Left ventricle myocardium inferior (tissue), 1 donor: ENCODE measurements at regions not wholly inside any gene's neighbourhood (a gene's known extent, or its start where the extent isn't known, plus 50 kb on each side); places are given as distances from the start of the nearest gene placed in this dataset.

Experiments
- DNase-seq: peaks from one replicate; pipeline ENCODE4 v3.0.0-alpha.2; 2020
- H3K27ac ChIP-seq: fragments of 200-600 bp; replicated peaks from 2 replicates; pipeline ENCODE4 v1.8.0; 2021
- H3K27me3 ChIP-seq: fragments of 200-600 bp; 2 replicates; pipeline ENCODE4 v1.8.0; 2021; ENCODE audit warnings: low read depth
- H3K36me3 ChIP-seq: fragments of 200-600 bp; 2 replicates; pipeline ENCODE4 v1.8.0; 2021
- H3K4me1 ChIP-seq: fragments of 200-600 bp; 2 replicates; pipeline ENCODE4 v1.8.0; 2021
- H3K4me3 ChIP-seq: fragments of 200-600 bp; 2 replicates; pipeline ENCODE4 v1.8.0; 2021; ENCODE audit warnings: mild to moderate bottlenecking, moderate library complexity
- H3K9me3 ChIP-seq: fragments of 200-600 bp; replicated peaks from 2 replicates; pipeline ENCODE4 v1.8.0; 2021
- CTCF ChIP-seq: fragments of 200-600 bp; IDR thresholded peaks from 2 replicates; pipeline ENCODE4 v1.8.0; 2021; ENCODE audit warnings: antibody characterized with exemption, mild to moderate bottlenecking, borderline replicate concordance
- intact Hi-C: fragments of 100-400 bp; cut with micrococcal nuclease; formaldehyde crosslinking; loops from one replicate; pipeline ENCODE4 v1.11.0; 2022
- donor health status: DM: no; HTN: yes; CAD: no; lungs with severe emphysema.

- peaks cover 4% of the 10 kb centered on the region for H3K9me3 ChIP-seq
- TF ChIP-seq CTCF, result no peak
- no peak overlapping the region for H3K4me3 ChIP-seq
- H3K4me1 ChIP-seq, result no peaks in the 10 kb centered on the region
- H3K27ac ChIP-seq, result no peak overlapping the region
- intact Hi-C loops, result no loop called here
- no peak for DNase-seq
- no peaks in the 10 kb centered on the region for H3K27me3 ChIP-seq
- no peaks in the 10 kb centered on the region for H3K36me3 ChIP-seq
Observed at GRCh38 chr13:54879036-54879435, 1850.4 kb downstream of the OLFM4 start.

- intact Hi-C loops, result no loop called here
- no peak for DNase-seq
- peaks cover 2% of the 10 kb centered on the region for H3K9me3 ChIP-seq
- H3K4me3 ChIP-seq, result no peak overlapping the region
- H3K4me1 ChIP-seq, result no peaks in the 10 kb centered on the region
- no peak overlapping the region for H3K27ac ChIP-seq
- no peaks in the 10 kb centered on the region for H3K27me3 ChIP-seq
- no peak for TF ChIP-seq CTCF
- H3K36me3 ChIP-seq, result no peaks in the 10 kb centered on the region
Observed at GRCh38 chr13:54884682-54885081, 1856.1 kb downstream of the OLFM4 start.

GRCh38 chr13:54890976-54891375 lies 1862.4 kb downstream of the OLFM4 start:
- Histone ChIP-seq H3K4me1 (no peaks in the 10 kb centered on the region), H3K9me3 (peaks cover 2% of the 10 kb centered on the region), H3K27me3 (no peaks in the 10 kb centered on the region), H3K4me3 (no peak overlapping the region), H3K36me3 (no peaks in the 10 kb centered on the region), H3K27ac (no peak overlapping the region)
- no peak for TF ChIP-seq CTCF
- intact Hi-C loops, result no loop called here
- no peak for DNase-seq

GRCh38 chr13:54901316-54901715 lies 1872.7 kb downstream of the OLFM4 start:
- Histone ChIP-seq H3K27ac (no peak overlapping the region), H3K4me1 (no peaks in the 10 kb centered on the region), H3K36me3 (no peaks in the 10 kb centered on the region), H3K9me3 (peaks cover 6% of the 10 kb centered on the region), H3K4me3 (no peak overlapping the region), H3K27me3 (no peaks in the 10 kb centered on the region)
- no peak for DNase-seq
- no peak for TF ChIP-seq CTCF
- intact Hi-C loops, result no loop called here

- no peak for TF ChIP-seq CTCF
- H3K9me3 ChIP-seq, result peaks cover 9% of the 10 kb centered on the region
- H3K36me3 ChIP-seq, result no peaks in the 10 kb centered on the region
- H3K4me3 ChIP-seq, result no peak overlapping the region
- intact Hi-C loops, result no loop called here
- H3K27ac ChIP-seq, result no peak overlapping the region
- no peak for DNase-seq
- no peaks in the 10 kb centered on the region for H3K27me3 ChIP-seq
- no peaks in the 10 kb centered on the region for H3K4me1 ChIP-seq
Observed at GRCh38 chr13:54912367-54912766, 1883.8 kb downstream of the OLFM4 start.

- Histone ChIP-seq H3K4me3 (no peak overlapping the region), H3K4me1 (no peaks in the 10 kb centered on the region), H3K9me3 (peaks cover 4% of the 10 kb centered on the region), H3K27me3 (no peaks in the 10 kb centered on the region), H3K36me3 (no peaks in the 10 kb centered on the region), H3K27ac (no peak overlapping the region)
- no peak for TF ChIP-seq CTCF
- no peak for DNase-seq
- intact Hi-C loops, result no loop called here
Observed at GRCh38 chr13:54913668-54914067, 1885.1 kb downstream of the OLFM4 start.
